ENCODE measurements at regions not wholly inside any gene's neighbourhood (a gene's known extent, or its start where the extent isn't known, plus 50 kb on each side); places are given as distances from the start of the nearest gene placed in this dataset.

DNA sequence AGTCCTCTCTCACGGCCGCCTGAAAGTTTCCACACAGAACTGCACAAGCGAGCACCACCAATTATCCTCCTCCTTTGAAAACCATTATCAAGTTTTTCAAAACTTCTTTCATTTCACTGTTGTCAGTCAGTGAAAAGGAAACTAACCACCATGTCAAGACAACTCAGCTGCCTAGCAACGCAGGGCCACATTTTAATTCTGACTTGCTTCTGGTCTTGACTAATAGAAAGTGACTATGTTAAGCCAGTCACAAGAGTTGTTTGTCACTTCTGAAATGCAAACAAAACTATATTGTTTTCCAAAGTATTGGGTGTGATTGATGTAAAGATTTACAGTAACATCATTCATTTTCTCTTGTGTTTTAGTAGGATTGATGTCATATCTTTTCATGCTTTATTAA, 612.8 kb upstream of the AGTR1 start:
- Histone ChIP-seq H3K36me3 (no peaks in the 10 kb centered on the region), H3K4me1 (no peaks in the 10 kb centered on the region), H3K4me3 (no peak overlapping the region), H3K9me3 (no peaks in the 10 kb centered on the region), H3K27ac (no peak overlapping the region), H3K27me3 (replicated peaks in 1 of 7) (no peaks in the 10 kb centered on the region)
- TF ChIP-seq POLR2A (IDR thresholded peaks at IDR 0.05): no peak
- no peak for TF ChIP-seq POLR2AphosphoS5 (IDR thresholded peaks at IDR 0.05)
- TF ChIP-seq, protein P1, sequence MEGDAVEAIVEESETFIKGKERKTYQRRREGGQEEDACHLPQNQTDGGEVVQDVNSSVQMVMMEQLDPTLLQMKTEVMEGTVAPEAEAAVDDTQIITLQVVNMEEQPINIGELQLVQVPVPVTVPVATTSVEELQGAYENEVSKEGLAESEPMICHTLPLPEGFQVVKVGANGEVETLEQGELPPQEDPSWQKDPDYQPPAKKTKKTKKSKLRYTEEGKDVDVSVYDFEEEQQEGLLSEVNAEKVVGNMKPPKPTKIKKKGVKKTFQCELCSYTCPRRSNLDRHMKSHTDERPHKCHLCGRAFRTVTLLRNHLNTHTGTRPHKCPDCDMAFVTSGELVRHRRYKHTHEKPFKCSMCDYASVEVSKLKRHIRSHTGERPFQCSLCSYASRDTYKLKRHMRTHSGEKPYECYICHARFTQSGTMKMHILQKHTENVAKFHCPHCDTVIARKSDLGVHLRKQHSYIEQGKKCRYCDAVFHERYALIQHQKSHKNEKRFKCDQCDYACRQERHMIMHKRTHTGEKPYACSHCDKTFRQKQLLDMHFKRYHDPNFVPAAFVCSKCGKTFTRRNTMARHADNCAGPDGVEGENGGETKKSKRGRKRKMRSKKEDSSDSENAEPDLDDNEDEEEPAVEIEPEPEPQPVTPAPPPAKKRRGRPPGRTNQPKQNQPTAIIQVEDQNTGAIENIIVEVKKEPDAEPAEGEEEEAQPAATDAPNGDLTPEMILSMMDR (IDR thresholded peaks at IDR 0.05 in 8 of 11, conservative IDR thresholded peaks at IDR 0.05 in 3 of 11): no peak
- DNase-seq: no peak
- intact Hi-C loops (cut with DNase I; ENCODE audit: low total_unique reads): no loop called here
- WGBS, 5 donors: 62 to 79% (median 74%) methylated on average over 4 of the region's 4 CpGs

DNA sequence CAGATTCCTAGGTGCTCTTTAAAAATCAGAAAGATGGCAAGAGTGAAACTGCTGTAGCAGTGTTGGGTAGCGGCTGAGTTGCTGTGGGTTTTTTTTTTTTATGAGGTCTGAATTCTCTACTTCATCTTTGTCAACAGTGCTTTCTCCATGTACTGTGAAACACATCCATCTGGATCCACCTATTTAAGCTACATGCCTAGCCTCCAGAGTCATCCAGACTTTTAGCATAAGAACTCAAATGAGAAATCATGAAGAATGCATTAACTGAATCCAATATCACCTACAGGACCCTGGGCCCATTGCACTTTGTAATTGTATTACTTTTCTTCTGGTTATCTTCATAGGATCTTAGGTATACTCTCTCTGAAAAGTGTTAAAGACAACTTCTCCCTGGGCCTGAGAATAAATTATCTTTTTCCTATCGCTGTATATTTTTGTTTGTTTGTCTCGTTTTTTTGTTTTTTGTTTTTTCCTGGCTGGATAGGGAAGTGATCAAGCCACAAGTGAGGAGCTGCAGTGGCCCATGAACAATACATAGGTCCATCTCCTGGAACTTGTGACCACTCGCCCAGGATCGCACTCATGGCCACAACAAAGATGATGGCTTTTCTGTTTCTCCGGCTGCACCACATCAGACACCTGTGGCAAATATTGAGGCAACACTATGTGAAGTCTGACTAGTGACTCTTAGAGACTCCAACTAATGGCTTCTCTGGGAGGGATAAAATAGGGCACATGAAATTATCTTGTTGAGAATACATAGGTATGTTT, 609.9 kb upstream of the AGTR1 start:
- DNase-seq: no peak
- H3K9me3 ChIP-seq: no peaks in the 10 kb centered on the region
- H3K4me3 ChIP-seq: no peak overlapping the region
- H3K27ac ChIP-seq: no peak overlapping the region
- intact Hi-C loops (cut with DNase I; ENCODE audit: low total_unique reads): no loop called here
- no peaks in the 10 kb centered on the region for H3K4me1 ChIP-seq
- H3K36me3 ChIP-seq: no peaks in the 10 kb centered on the region
- H3K27me3 ChIP-seq (replicated peaks in 1 of 7): no peaks in the 10 kb centered on the region
- no peak for TF ChIP-seq POLR2AphosphoS5 (IDR thresholded peaks at IDR 0.05)
- TF ChIP-seq, protein P1 (IDR thresholded peaks at IDR 0.05 in 8 of 11, conservative IDR thresholded peaks at IDR 0.05 in 3 of 11): no peak
- TF ChIP-seq POLR2A (IDR thresholded peaks at IDR 0.05): no peak
- WGBS, 5 donors: 82 to 85% (median 84%) methylated on average over 6 of the region's 6 CpGs

DNA sequence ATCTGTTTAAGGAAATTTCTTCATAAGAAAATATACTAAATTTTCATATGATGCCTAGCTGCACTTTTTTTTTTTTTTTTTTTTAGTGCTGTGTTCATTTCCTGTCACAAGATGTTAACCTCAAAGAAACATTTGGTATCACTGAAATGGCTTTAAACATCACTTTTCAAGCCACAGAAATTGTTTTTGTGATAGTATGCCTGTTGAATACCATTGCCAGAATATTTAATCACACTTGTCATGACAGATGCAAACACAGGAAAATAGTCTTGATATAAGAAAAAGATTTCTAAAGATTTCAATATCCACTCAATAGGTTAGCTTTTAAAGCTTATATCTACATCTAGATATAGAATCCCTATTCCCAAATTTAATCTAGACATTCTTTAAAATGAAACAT, 608.5 kb upstream of the AGTR1 start:
- Histone ChIP-seq H3K9me3 (no peaks in the 10 kb centered on the region), H3K27ac (no peak overlapping the region), H3K4me1 (no peaks in the 10 kb centered on the region), H3K4me3 (no peak overlapping the region), H3K27me3 (replicated peaks in 1 of 7) (no peaks in the 10 kb centered on the region), H3K36me3 (no peaks in the 10 kb centered on the region)
- TF ChIP-seq POLR2A (IDR thresholded peaks at IDR 0.05) (no peak), POLR2AphosphoS5 (IDR thresholded peaks at IDR 0.05) (no peak)
- TF ChIP-seq, protein P1 (IDR thresholded peaks at IDR 0.05 in 8 of 11, conservative IDR thresholded peaks at IDR 0.05 in 3 of 11): no peak
- no peak for DNase-seq
- intact Hi-C loops (cut with DNase I; ENCODE audit: low total_unique reads): no loop called here

DNA sequence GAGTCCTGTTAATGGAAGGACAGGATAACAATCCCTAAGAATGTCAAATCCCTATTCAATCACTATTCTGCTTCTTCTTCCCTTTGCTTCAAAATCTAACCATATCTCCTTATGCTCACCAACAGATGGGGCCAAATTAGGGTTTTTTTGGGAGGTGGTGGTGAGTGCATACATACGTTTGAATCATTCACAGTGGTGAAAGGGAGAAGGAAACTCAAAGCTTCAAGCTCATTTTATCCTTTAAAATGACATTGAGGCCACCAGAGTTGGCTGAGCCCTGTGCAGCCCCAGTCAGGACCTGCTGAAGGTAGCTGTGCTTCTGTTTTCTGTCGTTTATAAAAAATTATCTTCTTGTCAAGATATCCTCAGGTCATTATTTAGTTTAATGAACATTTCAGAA, 607.5 kb upstream of the AGTR1 start:
- no peaks in the 10 kb centered on the region for H3K27me3 ChIP-seq (replicated peaks in 1 of 7)
- H3K9me3 ChIP-seq: no peaks in the 10 kb centered on the region
- no peaks in the 10 kb centered on the region for H3K4me1 ChIP-seq
- WGBS, 5 donors: 40 to 69% (median 53%) methylated on average over 2 of the region's 2 CpGs
- no peak for TF ChIP-seq POLR2A (IDR thresholded peaks at IDR 0.05)
- TF ChIP-seq, protein P1 (IDR thresholded peaks at IDR 0.05 in 8 of 11, conservative IDR thresholded peaks at IDR 0.05 in 3 of 11): no peak
- TF ChIP-seq POLR2AphosphoS5 (IDR thresholded peaks at IDR 0.05): no peak
- no peak for DNase-seq
- no peak overlapping the region for H3K4me3 ChIP-seq
- intact Hi-C loops (cut with DNase I; ENCODE audit: low total_unique reads): no loop called here
- no peaks in the 10 kb centered on the region for H3K36me3 ChIP-seq
- H3K27ac ChIP-seq: no peak overlapping the region
